ENCODE measurements at regions not wholly inside any gene's neighbourhood (a gene's known extent, or its start where the extent isn't known, plus 50 kb on each side); places are given as distances from the start of the nearest gene placed in this dataset.

- DNase-seq, result no peak
- H3K4me1 ChIP-seq (replicated peaks in 1 of 2), result no peaks in the 10 kb centered on the region
- no peak overlapping the region for H3K27ac ChIP-seq
- H3K36me3 ChIP-seq (replicated peaks in 1 of 2), result no peaks in the 10 kb centered on the region
- no peaks in the 10 kb centered on the region for H3K27me3 ChIP-seq
- H3K9me3 ChIP-seq (replicated peaks in 1 of 3), result no peaks in the 10 kb centered on the region
- intact Hi-C loops (cut with DNase I), result no loop called here
- H3K4me3 ChIP-seq, result no peak overlapping the region
- TF ChIP-seq CTCF (IDR thresholded peaks at IDR 0.05), result no peak
- no peak for TF ChIP-seq POLR2A (IDR thresholded peaks at IDR 0.05)
- WGBS, 4 donors, result 71 to 84% (median 78%) methylated on average over 6 of the region's 6 CpGs
Measured at GRCh38 chr4:112073181-112073580, 72.1 kb upstream of the FAM241A start.

GRCh38 chr4:112075129-112075753 lies 70.0 kb upstream of the FAM241A start:
- H3K36me3 ChIP-seq (replicated peaks in 1 of 2), result no peaks in the 10 kb centered on the region
- H3K27ac ChIP-seq, result no peak overlapping the region
- H3K27me3 ChIP-seq, result no peaks in the 10 kb centered on the region
- intact Hi-C loops (cut with DNase I), result no loop called here
- no peaks in the 10 kb centered on the region for H3K9me3 ChIP-seq (replicated peaks in 1 of 3)
- 47 to 50% (median 50%) methylated on average over 4 of the region's 4 CpGs for WGBS, 4 donors
- H3K4me1 ChIP-seq (replicated peaks in 1 of 2), result no peaks in the 10 kb centered on the region
- H3K4me3 ChIP-seq, result no peak overlapping the region
- peak in 5 of 7 donors; percentile 17 to 58 (median 40) for DNase-seq
- TF ChIP-seq POLR2A (IDR thresholded peaks at IDR 0.05) (no peak), CTCF (IDR thresholded peaks at IDR 0.05) (peak; percentile 50 to 74 (median 56))

- Histone ChIP-seq H3K4me1 (replicated peaks in 1 of 2) (no peaks in the 10 kb centered on the region), H3K4me3 (no peak overlapping the region), H3K27ac (no peak overlapping the region), H3K36me3 (replicated peaks in 1 of 2) (no peaks in the 10 kb centered on the region), H3K9me3 (replicated peaks in 1 of 3) (no peaks in the 10 kb centered on the region), H3K27me3 (no peaks in the 10 kb centered on the region)
- no peak for TF ChIP-seq CTCF (IDR thresholded peaks at IDR 0.05)
- no peak for TF ChIP-seq POLR2A (IDR thresholded peaks at IDR 0.05)
- DNase-seq, result no peak
- intact Hi-C loops (cut with DNase I), result no loop called here
- 84 to 96% (median 90%) methylated on average over 3 of the region's 3 CpGs for WGBS, 4 donors
Measured at GRCh38 chr4:112075906-112076305, 69.3 kb upstream of the FAM241A start.

- intact Hi-C loops (cut with DNase I), result no loop called here
- WGBS, 4 donors, result 85 to 99% (median 90%) methylated on average over 3 to 6 of the region's 6 CpGs
- TF ChIP-seq CTCF (IDR thresholded peaks at IDR 0.05), result no peak
- no peak for TF ChIP-seq POLR2A (IDR thresholded peaks at IDR 0.05)
- Histone ChIP-seq H3K4me1 (replicated peaks in 1 of 2) (no peaks in the 10 kb centered on the region), H3K9me3 (replicated peaks in 1 of 3) (no peaks in the 10 kb centered on the region), H3K27ac (no peak overlapping the region), H3K27me3 (no peaks in the 10 kb centered on the region), H3K4me3 (no peak overlapping the region), H3K36me3 (replicated peaks in 1 of 2) (no peaks in the 10 kb centered on the region)
- DNase-seq, result no peak
Measured at GRCh38 chr4:112076919-112077608, 68.2 kb upstream of the FAM241A start.
